ENCODE measurements at regions not wholly inside any gene's neighbourhood (a gene's known extent, or its start where the extent isn't known, plus 50 kb on each side); places are given as distances from the start of the nearest gene placed in this dataset.

DNA sequence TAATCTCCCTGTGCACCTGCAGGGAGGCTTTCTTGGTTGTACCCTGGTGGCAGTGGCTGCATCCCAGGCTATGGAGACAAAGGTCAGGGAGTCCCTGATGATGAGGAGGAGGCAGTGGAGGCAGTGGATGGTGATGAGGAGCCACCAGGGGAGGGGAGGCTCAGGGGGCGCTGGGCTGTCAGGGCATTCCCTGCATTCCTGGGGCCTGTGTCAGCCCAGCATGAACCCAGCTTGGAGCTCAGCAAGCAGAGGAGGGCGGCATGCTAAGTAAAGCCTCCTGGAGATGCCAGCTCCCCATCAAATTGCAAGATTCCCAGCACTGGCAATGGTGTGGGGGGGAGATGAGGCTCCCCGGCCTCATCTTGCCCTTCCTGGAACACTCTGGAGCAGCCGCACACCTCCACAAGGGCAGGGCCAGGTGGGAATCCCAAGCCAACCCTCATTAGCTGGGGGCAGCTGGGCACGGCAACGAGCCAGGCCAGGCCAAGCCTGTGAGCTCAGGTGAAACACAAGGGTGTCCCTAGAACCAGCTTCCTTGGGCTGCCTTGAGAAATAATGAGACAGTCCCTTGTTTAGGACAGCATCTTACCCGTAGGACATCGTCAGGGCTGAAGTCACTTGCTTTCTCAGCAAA is 469.5 kb downstream of the MATN1 start:
- TF ChIP-seq, protein P1, sequence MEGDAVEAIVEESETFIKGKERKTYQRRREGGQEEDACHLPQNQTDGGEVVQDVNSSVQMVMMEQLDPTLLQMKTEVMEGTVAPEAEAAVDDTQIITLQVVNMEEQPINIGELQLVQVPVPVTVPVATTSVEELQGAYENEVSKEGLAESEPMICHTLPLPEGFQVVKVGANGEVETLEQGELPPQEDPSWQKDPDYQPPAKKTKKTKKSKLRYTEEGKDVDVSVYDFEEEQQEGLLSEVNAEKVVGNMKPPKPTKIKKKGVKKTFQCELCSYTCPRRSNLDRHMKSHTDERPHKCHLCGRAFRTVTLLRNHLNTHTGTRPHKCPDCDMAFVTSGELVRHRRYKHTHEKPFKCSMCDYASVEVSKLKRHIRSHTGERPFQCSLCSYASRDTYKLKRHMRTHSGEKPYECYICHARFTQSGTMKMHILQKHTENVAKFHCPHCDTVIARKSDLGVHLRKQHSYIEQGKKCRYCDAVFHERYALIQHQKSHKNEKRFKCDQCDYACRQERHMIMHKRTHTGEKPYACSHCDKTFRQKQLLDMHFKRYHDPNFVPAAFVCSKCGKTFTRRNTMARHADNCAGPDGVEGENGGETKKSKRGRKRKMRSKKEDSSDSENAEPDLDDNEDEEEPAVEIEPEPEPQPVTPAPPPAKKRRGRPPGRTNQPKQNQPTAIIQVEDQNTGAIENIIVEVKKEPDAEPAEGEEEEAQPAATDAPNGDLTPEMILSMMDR (IDR thresholded peaks at IDR 0.05): no peak
- no peak for TF ChIP-seq POLR2A (IDR thresholded peaks at IDR 0.05)

Measured in upper lobe of left lung (tissue), 4 donors.